ENCODE measurements at regions not wholly inside any gene's neighbourhood (a gene's known extent, or its start where the extent isn't known, plus 50 kb on each side); places are given as distances from the start of the nearest gene placed in this dataset.

DNA sequence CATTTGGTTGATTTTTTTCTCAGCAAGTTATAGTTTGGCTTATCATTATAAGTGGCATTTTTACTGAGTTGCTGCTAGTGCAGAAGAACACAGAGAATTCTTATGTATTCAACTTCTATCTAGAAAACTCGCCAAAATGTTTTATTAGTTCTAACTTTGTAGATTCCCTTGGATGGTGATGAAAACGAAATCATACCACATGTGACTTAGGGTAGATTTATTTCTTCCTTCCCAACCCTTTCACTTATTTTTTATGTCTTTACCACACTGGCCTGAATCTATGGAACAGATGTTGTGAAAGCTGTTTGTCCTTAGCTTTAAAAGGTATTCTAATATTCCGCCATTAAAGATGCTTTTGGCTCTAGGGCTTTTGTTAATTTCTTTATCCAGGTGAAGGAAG is 503.3 kb upstream of the CFAP20DC start:
- Histone ChIP-seq H3K9ac (ENCODE audit: low read length in 5 of 5) (no peak overlapping the region), H3K4me1 (ENCODE audit: control insufficient read depth in 5 of 5, insufficient read depth in 5 of 5, low read length in 5 of 5) (no peaks in the 10 kb centered on the region), H3K27ac (ENCODE audit: low read depth, low read length) (no peak overlapping the region)

DNA sequence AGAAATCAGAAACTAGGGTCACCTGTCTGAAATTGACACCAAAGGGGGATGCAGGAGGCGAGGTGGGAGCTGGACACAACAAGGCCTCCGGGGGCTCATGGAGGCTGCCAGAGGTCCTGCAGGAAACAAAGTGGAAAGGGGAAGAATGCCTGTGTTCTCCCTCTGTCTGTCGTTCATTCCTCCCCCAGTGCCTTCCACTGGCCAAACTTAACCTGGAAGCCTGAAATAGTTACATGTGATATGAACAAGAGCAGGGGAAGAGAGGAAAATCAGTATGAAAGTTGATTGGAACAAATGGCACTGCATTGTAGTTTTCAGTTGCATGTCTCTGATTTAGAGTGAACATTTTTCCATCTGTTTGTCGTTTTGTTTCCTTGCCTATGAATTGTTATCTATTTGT is 502.0 kb upstream of the CFAP20DC start:
- Histone ChIP-seq H3K36me3 (ENCODE audit: control insufficient read depth in 5 of 5, insufficient read depth in 5 of 5, low read length in 5 of 5) (no peaks in the 10 kb centered on the region), H3K27ac (ENCODE audit: low read depth, low read length) (no peak overlapping the region), H3K9ac (ENCODE audit: low read length in 5 of 5) (no peak overlapping the region), H3K27me3 (ENCODE audit: control insufficient read depth in 5 of 5, insufficient read depth in 4 of 5, low read length in 5 of 5) (no peaks in the 10 kb centered on the region), H3K9me3 (ENCODE audit: control insufficient read depth in 5 of 5, low read length in 5 of 5) (no peaks in the 10 kb centered on the region), H3K4me3 (ENCODE audit: low read depth in 1 of 5, low read length in 5 of 5) (no peak overlapping the region), H3K4me1 (ENCODE audit: control insufficient read depth in 5 of 5, insufficient read depth in 5 of 5, low read length in 5 of 5) (no peaks in the 10 kb centered on the region)

More for the DNA sequence above, 503.3 kb upstream of the CFAP20DC start:
- H3K9me3 ChIP-seq (ENCODE audit: control insufficient read depth in 5 of 5, low read length in 5 of 5) = no peaks in the 10 kb centered on the region
- no peaks in the 10 kb centered on the region for H3K36me3 ChIP-seq (ENCODE audit: control insufficient read depth in 5 of 5, insufficient read depth in 5 of 5, low read length in 5 of 5)
- no peaks in the 10 kb centered on the region for H3K27me3 ChIP-seq (ENCODE audit: control insufficient read depth in 5 of 5, insufficient read depth in 4 of 5, low read length in 5 of 5)
- no peak overlapping the region for H3K4me3 ChIP-seq (ENCODE audit: low read depth in 1 of 5, low read length in 5 of 5)

DNA sequence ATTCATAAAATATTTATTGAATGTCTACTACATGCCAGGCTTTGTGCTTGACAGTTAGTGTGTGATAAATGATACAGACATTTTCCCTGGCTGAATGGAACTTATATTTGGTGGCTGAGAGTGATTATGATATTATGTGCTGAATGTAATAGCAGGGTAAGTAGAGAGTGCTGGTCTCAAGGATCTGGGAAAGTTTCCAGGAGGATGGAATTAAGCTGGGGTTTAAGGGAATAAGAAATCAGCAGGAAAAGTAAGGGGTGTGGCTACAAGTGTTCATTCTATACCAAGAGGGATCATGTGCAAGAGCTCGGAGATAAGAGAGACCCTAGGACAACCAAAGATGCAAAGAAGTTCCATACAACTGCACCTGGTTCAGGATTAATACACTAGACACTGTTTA is 500.1 kb upstream of the CFAP20DC start:
- no peaks in the 10 kb centered on the region for H3K36me3 ChIP-seq (ENCODE audit: control insufficient read depth in 5 of 5, insufficient read depth in 5 of 5, low read length in 5 of 5)
- no peak overlapping the region for H3K27ac ChIP-seq (ENCODE audit: low read depth, low read length)
- H3K4me3 ChIP-seq (ENCODE audit: low read depth in 1 of 5, low read length in 5 of 5) = no peak overlapping the region
- H3K9ac ChIP-seq (ENCODE audit: low read length in 5 of 5) = no peak overlapping the region
- no peaks in the 10 kb centered on the region for H3K9me3 ChIP-seq (ENCODE audit: control insufficient read depth in 5 of 5, low read length in 5 of 5)
- H3K27me3 ChIP-seq (ENCODE audit: control insufficient read depth in 5 of 5, insufficient read depth in 4 of 5, low read length in 5 of 5) = no peaks in the 10 kb centered on the region
- no peaks in the 10 kb centered on the region for H3K4me1 ChIP-seq (ENCODE audit: control insufficient read depth in 5 of 5, insufficient read depth in 5 of 5, low read length in 5 of 5)

GRCh38 chr3:59547874-59548273 is 498.0 kb upstream of the CFAP20DC start:
- H3K36me3 ChIP-seq (ENCODE audit: control insufficient read depth in 5 of 5, insufficient read depth in 5 of 5, low read length in 5 of 5) = no peaks in the 10 kb centered on the region
- H3K9ac ChIP-seq (ENCODE audit: low read length in 5 of 5) = no peak overlapping the region
- no peaks in the 10 kb centered on the region for H3K9me3 ChIP-seq (ENCODE audit: control insufficient read depth in 5 of 5, low read length in 5 of 5)
- no peak overlapping the region for H3K27ac ChIP-seq (ENCODE audit: low read depth, low read length)
- no peaks in the 10 kb centered on the region for H3K27me3 ChIP-seq (ENCODE audit: control insufficient read depth in 5 of 5, insufficient read depth in 4 of 5, low read length in 5 of 5)
- no peak overlapping the region for H3K4me3 ChIP-seq (ENCODE audit: low read depth in 1 of 5, low read length in 5 of 5)
- no peaks in the 10 kb centered on the region for H3K4me1 ChIP-seq (ENCODE audit: control insufficient read depth in 5 of 5, insufficient read depth in 5 of 5, low read length in 5 of 5)

GRCh38 chr3:59546522-59546921 is 496.7 kb upstream of the CFAP20DC start:
- H3K9me3 ChIP-seq (ENCODE audit: control insufficient read depth in 5 of 5, low read length in 5 of 5) = no peaks in the 10 kb centered on the region
- H3K4me1 ChIP-seq (ENCODE audit: control insufficient read depth in 5 of 5, insufficient read depth in 5 of 5, low read length in 5 of 5) = no peaks in the 10 kb centered on the region
- no peaks in the 10 kb centered on the region for H3K27me3 ChIP-seq (ENCODE audit: control insufficient read depth in 5 of 5, insufficient read depth in 4 of 5, low read length in 5 of 5)
- no peak overlapping the region for H3K4me3 ChIP-seq (ENCODE audit: low read depth in 1 of 5, low read length in 5 of 5)
- no peak overlapping the region for H3K27ac ChIP-seq (ENCODE audit: low read depth, low read length)
- H3K36me3 ChIP-seq (ENCODE audit: control insufficient read depth in 5 of 5, insufficient read depth in 5 of 5, low read length in 5 of 5) = no peaks in the 10 kb centered on the region
- no peak overlapping the region for H3K9ac ChIP-seq (ENCODE audit: low read length in 5 of 5)

- Histone ChIP-seq H3K27ac (ENCODE audit: low read depth, low read length) (no peak overlapping the region), H3K36me3 (ENCODE audit: control insufficient read depth in 5 of 5, insufficient read depth in 5 of 5, low read length in 5 of 5) (no peaks in the 10 kb centered on the region), H3K4me1 (ENCODE audit: control insufficient read depth in 5 of 5, insufficient read depth in 5 of 5, low read length in 5 of 5) (no peaks in the 10 kb centered on the region), H3K27me3 (ENCODE audit: control insufficient read depth in 5 of 5, insufficient read depth in 4 of 5, low read length in 5 of 5) (no peaks in the 10 kb centered on the region), H3K9ac (ENCODE audit: low read length in 5 of 5) (no peak overlapping the region), H3K9me3 (ENCODE audit: control insufficient read depth in 5 of 5, low read length in 5 of 5) (no peaks in the 10 kb centered on the region), H3K4me3 (ENCODE audit: low read depth in 1 of 5, low read length in 5 of 5) (no peak overlapping the region)
These were observed 495.5 kb upstream of the CFAP20DC start for GRCh38 chr3:59545374-59545773.

GRCh38 chr3:59542276-59542675 is 492.5 kb upstream of the CFAP20DC start:
- Histone ChIP-seq H3K4me1 (ENCODE audit: control insufficient read depth in 5 of 5, insufficient read depth in 5 of 5, low read length in 5 of 5) (no peaks in the 10 kb centered on the region), H3K36me3 (ENCODE audit: control insufficient read depth in 5 of 5, insufficient read depth in 5 of 5, low read length in 5 of 5) (no peaks in the 10 kb centered on the region), H3K27me3 (ENCODE audit: control insufficient read depth in 5 of 5, insufficient read depth in 4 of 5, low read length in 5 of 5) (no peaks in the 10 kb centered on the region), H3K9me3 (ENCODE audit: control insufficient read depth in 5 of 5, low read length in 5 of 5) (no peaks in the 10 kb centered on the region), H3K27ac (ENCODE audit: low read depth, low read length) (no peak overlapping the region), H3K9ac (ENCODE audit: low read length in 5 of 5) (no peak overlapping the region), H3K4me3 (ENCODE audit: low read depth in 1 of 5, low read length in 5 of 5) (no peak overlapping the region)

DNA sequence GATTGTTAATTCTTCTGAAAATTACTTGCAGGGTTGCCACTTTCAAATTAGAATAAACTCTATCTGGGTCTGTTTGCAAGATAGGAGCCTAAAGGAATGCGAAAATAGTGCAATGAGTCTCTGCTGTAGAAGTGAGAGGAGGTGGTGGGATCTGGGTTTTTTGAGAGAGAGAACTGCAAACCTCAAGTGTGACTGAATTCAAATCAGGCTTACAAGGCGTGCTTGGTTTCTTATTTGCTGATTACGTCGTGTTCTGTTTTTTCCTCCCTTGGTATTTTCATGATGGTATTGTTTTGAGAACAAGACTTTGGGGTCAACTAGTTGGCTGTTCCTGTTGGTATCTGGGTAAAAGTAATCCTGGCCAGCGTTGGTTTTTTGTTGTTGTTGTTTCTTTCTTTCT is 490.9 kb upstream of the CFAP20DC start:
- H3K4me3 ChIP-seq (ENCODE audit: low read depth in 1 of 5, low read length in 5 of 5) = no peak overlapping the region
- no peaks in the 10 kb centered on the region for H3K27me3 ChIP-seq (ENCODE audit: control insufficient read depth in 5 of 5, insufficient read depth in 4 of 5, low read length in 5 of 5)
- H3K27ac ChIP-seq (ENCODE audit: low read depth, low read length) = no peak overlapping the region
- no peaks in the 10 kb centered on the region for H3K4me1 ChIP-seq (ENCODE audit: control insufficient read depth in 5 of 5, insufficient read depth in 5 of 5, low read length in 5 of 5)
- no peak overlapping the region for H3K9ac ChIP-seq (ENCODE audit: low read length in 5 of 5)
- no peaks in the 10 kb centered on the region for H3K36me3 ChIP-seq (ENCODE audit: control insufficient read depth in 5 of 5, insufficient read depth in 5 of 5, low read length in 5 of 5)
- no peaks in the 10 kb centered on the region for H3K9me3 ChIP-seq (ENCODE audit: control insufficient read depth in 5 of 5, low read length in 5 of 5)

- Histone ChIP-seq H3K27me3 (ENCODE audit: control insufficient read depth in 5 of 5, insufficient read depth in 4 of 5, low read length in 5 of 5) (no peaks in the 10 kb centered on the region), H3K9me3 (ENCODE audit: control insufficient read depth in 5 of 5, low read length in 5 of 5) (no peaks in the 10 kb centered on the region), H3K27ac (ENCODE audit: low read depth, low read length) (no peak overlapping the region), H3K4me3 (ENCODE audit: low read depth in 1 of 5, low read length in 5 of 5) (no peak overlapping the region), H3K9ac (ENCODE audit: low read length in 5 of 5) (no peak overlapping the region), H3K36me3 (ENCODE audit: control insufficient read depth in 5 of 5, insufficient read depth in 5 of 5, low read length in 5 of 5) (no peaks in the 10 kb centered on the region), H3K4me1 (ENCODE audit: control insufficient read depth in 5 of 5, insufficient read depth in 5 of 5, low read length in 5 of 5) (no peaks in the 10 kb centered on the region)
These were observed 490.4 kb upstream of the CFAP20DC start for GRCh38 chr3:59540241-59540640.

- no peaks in the 10 kb centered on the region for H3K27me3 ChIP-seq (ENCODE audit: control insufficient read depth in 5 of 5, insufficient read depth in 4 of 5, low read length in 5 of 5)
- no peak overlapping the region for H3K27ac ChIP-seq (ENCODE audit: low read depth, low read length)
- H3K36me3 ChIP-seq (ENCODE audit: control insufficient read depth in 5 of 5, insufficient read depth in 5 of 5, low read length in 5 of 5) = no peaks in the 10 kb centered on the region
- no peaks in the 10 kb centered on the region for H3K9me3 ChIP-seq (ENCODE audit: control insufficient read depth in 5 of 5, low read length in 5 of 5)
- H3K9ac ChIP-seq (ENCODE audit: low read length in 5 of 5) = no peak overlapping the region
- H3K4me3 ChIP-seq (ENCODE audit: low read depth in 1 of 5, low read length in 5 of 5) = no peak overlapping the region
- H3K4me1 ChIP-seq (ENCODE audit: control insufficient read depth in 5 of 5, insufficient read depth in 5 of 5, low read length in 5 of 5) = no peaks in the 10 kb centered on the region
These were observed 489.1 kb upstream of the CFAP20DC start for GRCh38 chr3:59538753-59539432.

- Histone ChIP-seq H3K9me3 (ENCODE audit: control insufficient read depth in 5 of 5, low read length in 5 of 5) (no peaks in the 10 kb centered on the region), H3K27me3 (ENCODE audit: control insufficient read depth in 5 of 5, insufficient read depth in 4 of 5, low read length in 5 of 5) (no peaks in the 10 kb centered on the region), H3K4me1 (ENCODE audit: control insufficient read depth in 5 of 5, insufficient read depth in 5 of 5, low read length in 5 of 5) (no peaks in the 10 kb centered on the region), H3K9ac (ENCODE audit: low read length in 5 of 5) (no peak overlapping the region), H3K36me3 (ENCODE audit: control insufficient read depth in 5 of 5, insufficient read depth in 5 of 5, low read length in 5 of 5) (no peaks in the 10 kb centered on the region), H3K27ac (ENCODE audit: low read depth, low read length) (no peak overlapping the region), H3K4me3 (ENCODE audit: low read depth in 1 of 5, low read length in 5 of 5) (no peak overlapping the region)
These were observed 486.0 kb upstream of the CFAP20DC start for GRCh38 chr3:59535791-59536221.
